Adrenal gland (tissue), 9 donors: ENCODE measurements at regions not wholly inside any gene's neighbourhood (a gene's known extent, or its start where the extent isn't known, plus 50 kb on each side); places are given as distances from the start of the nearest gene placed in this dataset.

Experiments
- DNase-seq, 7 donors: peaks; one replicate each; pipeline ENCODE4 v3.0.0-alpha.2; 2019 to 2020
- H3K27ac ChIP-seq, 5 donors: fragments of 200-600 bp; sonication (generic) in 4 of 5; 1 replicate in 3 of 5; 2 replicates in 2 of 5; pipeline versions ENCODE4 v1.5.1 to v1.8.0; 2016 to 2020; ENCODE audit warnings: mild to moderate bottlenecking in 1 of 5
- H3K27me3 ChIP-seq: fragments of 200-600 bp; 2 replicates; pipeline ENCODE4 v1.8.0; 2021
- H3K36me3 ChIP-seq, 2 donors: fragments of 200-600 bp; replicated peaks in 1 of 2; 1 replicate in 1 of 2; 2 replicates in 1 of 2; pipeline versions ENCODE4 v1.5.1 to v1.8.0; 2018 to 2022
- H3K4me1 ChIP-seq, 2 donors: fragments of 200-600 bp; replicated peaks in 1 of 2; 1 replicate in 1 of 2; 2 replicates in 1 of 2; pipeline versions ENCODE4 v1.5.1 to v1.8.0; 2018 to 2021
- H3K4me3 ChIP-seq, 4 donors: fragments of 200-600 bp; sonication (generic) in 3 of 4; one replicate each; pipeline ENCODE4 v1.5.1; 2016 to 2018
- H3K9me3 ChIP-seq, 3 donors: fragments of 200-600 bp; sonication (generic) in 1 of 3; replicated peaks in 1 of 3; 1 replicate in 2 of 3; 2 replicates in 1 of 3; pipeline versions ENCODE4 v1.5.1 to v1.8.0; 2016 to 2021
- CTCF ChIP-seq, 6 experiments: fragments of 450-650 bp in 4 of 6; fragments of 200-600 bp in 2 of 6; sonication (generic) in 1 of 6; IDR thresholded peaks; 1 replicate in 5 of 6; 2 replicates in 1 of 6; pipeline versions ENCODE4 v1.5.1 to v1.8.0; 2016 to 2021; ENCODE audit warnings: antibody characterized with exemption in 6 of 6, mild to moderate bottlenecking in 2 of 6, moderate library complexity in 1 of 6
- POLR2A ChIP-seq, 2 donors: fragments of 450-650 bp; IDR thresholded peaks; one replicate each; pipeline ENCODE4 v1.6.1; 2017; ENCODE audit warnings: antibody characterized with exemption in 2 of 2, mild to moderate bottlenecking in 2 of 2, moderate library complexity in 1 of 2
- WGBS, 4 donors: extraction: QIAGEN DNeasy Blood & Tissue Kit in 2 of 4; methylation state at CpG; one replicate each; pipeline versions ENCODE4 v1.1.5 to v1.1.7; 2013 to 2017; 5-methylcytosine and 5-hydroxymethylcytosine counted together
- intact Hi-C, 2 donors: fragments of 100-400 bp; cut with DNase I; formaldehyde crosslinking; loops; one replicate each; pipeline versions ENCODE4 v1.14.1 to v1.15.0; 2022 to 2023
- donor health status: healthy with polysubstance abuse.
- donor health status: Bipolar disorder and iron deficiency.
- donor health status: DM: yes; HTN: yes; CAD: no.
- donor health status: DM: no; HTN: no; CAD: no.
- donor health status: DM: no; HTN: no; CAD: no.

- H3K36me3 ChIP-seq: no peaks in the 10 kb centered on the region
- no peak overlapping the region for H3K4me3 ChIP-seq
- 58 to 67% (median 64%) methylated on average over 2 of the region's 2 CpGs for WGBS, 4 donors
- H3K4me1 ChIP-seq: no peaks in the 10 kb centered on the region
- no peak for DNase-seq
- no peak for TF ChIP-seq POLR2A (IDR thresholded peaks at IDR 0.05)
- no peak for TF ChIP-seq CTCF (IDR thresholded peaks at IDR 0.05)
- no peaks in the 10 kb centered on the region for H3K9me3 ChIP-seq
- no peaks in the 10 kb centered on the region for H3K27me3 ChIP-seq
- intact Hi-C loops: no loop called here
- H3K27ac ChIP-seq: no peak overlapping the region
Measured at GRCh38 chr2:60386436-60386835, 167.0 kb downstream of the BCL11A start.

- H3K4me3 ChIP-seq: no peak overlapping the region
- H3K36me3 ChIP-seq: no peaks in the 10 kb centered on the region
- no peaks in the 10 kb centered on the region for H3K4me1 ChIP-seq
- TF ChIP-seq POLR2A (IDR thresholded peaks at IDR 0.05): no peak
- no peaks in the 10 kb centered on the region for H3K27me3 ChIP-seq
- intact Hi-C loops: no loop called here
- 70 to 85% (median 73%) methylated on average over 5 of the region's 5 CpGs for WGBS, 4 donors
- no peak overlapping the region for H3K27ac ChIP-seq
- H3K9me3 ChIP-seq: no peaks in the 10 kb centered on the region
- no peak for DNase-seq
Measured at GRCh38 chr2:60385648-60386047, 167.8 kb downstream of the BCL11A start.

GRCh38 chr2:60383401-60384143 lies 169.9 kb downstream of the BCL11A start:
- DNase-seq: no peak
- TF ChIP-seq CTCF (IDR thresholded peaks at IDR 0.05) (no peak), POLR2A (IDR thresholded peaks at IDR 0.05) (no peak)
- Histone ChIP-seq H3K4me3 (no peak overlapping the region), H3K4me1 (no peaks in the 10 kb centered on the region), H3K9me3 (no peaks in the 10 kb centered on the region), H3K27me3 (no peaks in the 10 kb centered on the region), H3K36me3 (no peaks in the 10 kb centered on the region), H3K27ac (no peak overlapping the region)
- WGBS, 4 donors: 68 to 79% (median 70%) methylated on average over 6 of the region's 6 CpGs
- intact Hi-C loops: no loop called here

- Histone ChIP-seq H3K27me3 (no peaks in the 10 kb centered on the region), H3K4me1 (no peaks in the 10 kb centered on the region), H3K36me3 (no peaks in the 10 kb centered on the region), H3K4me3 (no peak overlapping the region), H3K27ac (no peak overlapping the region), H3K9me3 (no peaks in the 10 kb centered on the region)
- intact Hi-C loops: no loop called here
- TF ChIP-seq CTCF (IDR thresholded peaks at IDR 0.05) (no peak), POLR2A (IDR thresholded peaks at IDR 0.05) (no peak)
- 91 to 100% (median 93%) methylated on average over 2 of the region's 2 CpGs for WGBS, 4 donors
- DNase-seq: no peak
Measured at GRCh38 chr2:60380411-60380810, 173.0 kb downstream of the BCL11A start.

GRCh38 chr2:60379684-60380083 lies 173.8 kb downstream of the BCL11A start:
- no peak overlapping the region for H3K4me3 ChIP-seq
- H3K27ac ChIP-seq: no peak overlapping the region
- H3K4me1 ChIP-seq: no peaks in the 10 kb centered on the region
- no peaks in the 10 kb centered on the region for H3K36me3 ChIP-seq
- no peaks in the 10 kb centered on the region for H3K9me3 ChIP-seq
- no peak for DNase-seq
- TF ChIP-seq POLR2A (IDR thresholded peaks at IDR 0.05) (no peak), CTCF (IDR thresholded peaks at IDR 0.05) (no peak)
- 78 to 87% (median 82%) methylated on average over 1 to 2 of the region's 2 CpGs for WGBS, 4 donors
- intact Hi-C loops: no loop called here
- H3K27me3 ChIP-seq: no peaks in the 10 kb centered on the region
